Ureter (tissue), 1 donor: ENCODE measurements at regions not wholly inside any gene's neighbourhood (a gene's known extent, or its start where the extent isn't known, plus 50 kb on each side); places are given as distances from the start of the nearest gene placed in this dataset.

ENCODE experiments used
- DNase-seq: peaks from one replicate; pipeline ENCODE4 v3.0.0-alpha.2; 2020; ENCODE audit warnings: low spot score
- donor health status: DM: yes; HTN: yes; CAD: no.

- no peak for DNase-seq
These were observed 87.6 kb downstream of the VSTM2A start for GRCh38 chr7:54629771-54630170.

GRCh38 chr7:54622696-54623309 lies 80.6 kb downstream of the VSTM2A start:
- DNase-seq: no peak
